HUES48 (cell line): ENCODE measurements at regions not wholly inside any gene's neighbourhood (a gene's known extent, or its start where the extent isn't known, plus 50 kb on each side); places are given as distances from the start of the nearest gene placed in this dataset.

Experiments
- H3K27ac ChIP-seq: one replicate; pipeline ENCODE4 v1.7.0; 2013; ENCODE audit warnings: low read depth, low read length, inconsistent platforms
- H3K27me3 ChIP-seq: 2 replicates; pipeline ENCODE4 v1.6.1; 2013; ENCODE audit warnings: mild to moderate bottlenecking, low read length; ENCODE audit not compliant: control insufficient read depth, insufficient read depth
- H3K36me3 ChIP-seq: 2 replicates; pipeline ENCODE4 v1.6.1; 2013; ENCODE audit warnings: low read length; ENCODE audit not compliant: control insufficient read depth, insufficient read depth
- H3K4me1 ChIP-seq: 2 replicates; pipeline ENCODE4 v1.6.1; 2013; ENCODE audit warnings: mild to moderate bottlenecking, low read length; ENCODE audit not compliant: control insufficient read depth, insufficient read depth
- H3K4me3 ChIP-seq: 2 replicates; pipeline ENCODE4 v1.5.1; 2013; ENCODE audit warnings: mild to moderate bottlenecking, low read depth, low read length
- H3K9ac ChIP-seq: 2 replicates; pipeline ENCODE4 v1.6.1; 2013; ENCODE audit warnings: mild to moderate bottlenecking, low read depth, low read length, moderate library complexity
- H3K9me3 ChIP-seq: 2 replicates; pipeline ENCODE4 v1.6.1; 2013; ENCODE audit warnings: low read length; ENCODE audit not compliant: control insufficient read depth, insufficient read depth

DNA sequence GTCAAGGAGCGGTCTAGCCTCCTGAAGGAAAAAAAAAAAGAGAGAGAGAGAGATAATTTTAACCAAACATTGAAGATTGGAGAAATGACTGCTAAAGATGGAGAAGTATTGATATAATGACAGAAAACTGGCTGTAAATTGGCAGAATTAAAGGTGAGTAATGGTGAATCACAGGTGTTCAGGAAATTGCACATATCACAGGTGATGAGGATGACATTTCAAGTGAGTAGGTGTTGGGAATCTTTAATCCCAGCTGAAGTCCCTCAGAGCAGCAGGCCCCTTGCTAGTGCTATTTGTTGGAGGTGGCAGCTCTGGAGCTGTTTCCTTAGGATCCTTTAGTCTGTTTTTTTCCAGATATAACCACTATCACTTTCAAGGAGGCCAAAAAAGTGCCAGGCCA, 678.4 kb upstream of the VRK2 start:
- H3K4me3 ChIP-seq, result no peak overlapping the region
- no peaks in the 10 kb centered on the region for H3K4me1 ChIP-seq
- no peak overlapping the region for H3K9ac ChIP-seq
- no peaks in the 10 kb centered on the region for H3K9me3 ChIP-seq
- no peaks in the 10 kb centered on the region for H3K27me3 ChIP-seq
- H3K36me3 ChIP-seq, result no peaks in the 10 kb centered on the region
- no peak overlapping the region for H3K27ac ChIP-seq

GRCh38 chr2:57370882-57371585, 675.6 kb upstream of the VRK2 start:
- Histone ChIP-seq H3K36me3 (no peaks in the 10 kb centered on the region), H3K9me3 (no peaks in the 10 kb centered on the region), H3K27ac (no peak overlapping the region), H3K4me1 (no peaks in the 10 kb centered on the region), H3K27me3 (no peaks in the 10 kb centered on the region), H3K4me3 (no peak overlapping the region), H3K9ac (no peak overlapping the region)

GRCh38 chr2:57372237-57372984, 674.2 kb upstream of the VRK2 start:
- Histone ChIP-seq H3K4me1 (no peaks in the 10 kb centered on the region), H3K4me3 (no peak overlapping the region), H3K36me3 (no peaks in the 10 kb centered on the region), H3K9ac (no peak overlapping the region), H3K9me3 (no peaks in the 10 kb centered on the region), H3K27me3 (no peaks in the 10 kb centered on the region), H3K27ac (no peak overlapping the region)

GRCh38 chr2:57373530-57373929, 673.1 kb upstream of the VRK2 start:
- Histone ChIP-seq H3K27ac (no peak overlapping the region), H3K4me3 (no peak overlapping the region)

GRCh38 chr2:57376985-57377384, 669.6 kb upstream of the VRK2 start:
- H3K9ac ChIP-seq, result no peak overlapping the region
- H3K4me3 ChIP-seq, result no peak overlapping the region
- no peaks in the 10 kb centered on the region for H3K27me3 ChIP-seq
- H3K27ac ChIP-seq, result no peak overlapping the region
- H3K36me3 ChIP-seq, result no peaks in the 10 kb centered on the region
- H3K9me3 ChIP-seq, result no peaks in the 10 kb centered on the region
- H3K4me1 ChIP-seq, result no peaks in the 10 kb centered on the region

More at GRCh38 chr2:57373530-57373929, 673.1 kb upstream of the VRK2 start:
- no peak overlapping the region for H3K9ac ChIP-seq
- H3K36me3 ChIP-seq, result no peaks in the 10 kb centered on the region
- H3K9me3 ChIP-seq, result no peaks in the 10 kb centered on the region
- H3K4me1 ChIP-seq, result no peaks in the 10 kb centered on the region
- H3K27me3 ChIP-seq, result no peaks in the 10 kb centered on the region

DNA sequence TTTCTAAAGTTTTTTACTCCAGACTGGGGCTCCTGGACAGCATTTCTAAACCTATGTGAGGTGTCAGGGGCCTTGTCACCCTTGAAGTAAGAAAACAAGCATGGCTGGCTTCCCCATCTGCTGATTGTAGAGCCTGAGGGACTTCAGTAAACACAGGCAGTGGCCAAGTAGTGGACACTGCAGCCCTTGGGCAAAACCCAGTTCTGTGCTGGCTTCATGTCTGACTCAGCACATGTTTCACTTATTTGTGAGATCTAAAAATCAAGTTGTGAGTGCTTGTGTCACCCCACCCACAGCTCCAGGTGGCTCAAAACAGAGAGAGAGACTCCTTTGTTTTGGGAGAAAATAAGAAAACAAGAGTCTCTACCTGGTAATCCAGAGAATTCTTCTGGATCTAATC, 660.3 kb upstream of the VRK2 start:
- Histone ChIP-seq H3K27ac (no peak overlapping the region), H3K9ac (no peak overlapping the region), H3K27me3 (no peaks in the 10 kb centered on the region), H3K9me3 (no peaks in the 10 kb centered on the region), H3K4me1 (no peaks in the 10 kb centered on the region), H3K36me3 (no peaks in the 10 kb centered on the region), H3K4me3 (no peak overlapping the region)

DNA sequence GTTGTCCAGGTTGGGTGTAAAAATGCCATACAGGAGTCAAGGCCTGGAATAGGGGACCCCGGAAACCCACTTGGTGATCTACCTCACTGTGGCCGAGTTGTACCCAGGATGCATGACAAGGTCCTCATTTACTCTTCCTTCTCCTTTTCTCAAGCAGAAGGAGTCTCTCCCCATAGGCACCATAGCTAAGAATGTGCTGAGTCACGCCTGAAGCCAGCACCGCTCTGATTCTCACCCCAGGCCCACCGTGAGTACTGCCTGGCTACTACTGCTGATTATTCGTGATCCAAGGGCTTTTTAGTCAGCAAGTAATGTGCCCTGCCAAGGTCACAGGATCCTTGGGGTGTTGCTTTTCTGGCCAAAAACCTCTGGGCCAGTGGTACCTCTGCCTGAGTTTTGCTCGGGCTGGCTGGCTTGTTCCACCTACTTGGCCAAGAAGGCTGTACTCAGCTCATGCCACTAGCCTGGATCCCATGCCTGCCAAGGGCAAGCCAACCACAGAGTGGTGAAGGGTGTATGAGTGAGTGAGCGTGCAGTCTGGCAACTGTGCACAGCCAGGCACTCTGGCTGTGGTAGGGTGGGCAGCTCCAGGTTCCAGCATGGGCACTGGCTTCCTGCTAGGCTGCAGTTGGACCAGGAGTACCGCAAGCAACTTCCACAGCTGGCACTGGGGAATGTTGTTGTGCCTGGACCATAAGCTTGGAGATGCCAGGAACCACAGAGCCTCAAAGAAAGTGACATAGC, 650.1 kb upstream of the VRK2 start:
- no peaks in the 10 kb centered on the region for H3K4me1 ChIP-seq
- no peaks in the 10 kb centered on the region for H3K27me3 ChIP-seq
- no peaks in the 10 kb centered on the region for H3K9me3 ChIP-seq
- no peaks in the 10 kb centered on the region for H3K36me3 ChIP-seq
- no peak overlapping the region for H3K4me3 ChIP-seq
- no peak overlapping the region for H3K9ac ChIP-seq
- no peak overlapping the region for H3K27ac ChIP-seq

DNA sequence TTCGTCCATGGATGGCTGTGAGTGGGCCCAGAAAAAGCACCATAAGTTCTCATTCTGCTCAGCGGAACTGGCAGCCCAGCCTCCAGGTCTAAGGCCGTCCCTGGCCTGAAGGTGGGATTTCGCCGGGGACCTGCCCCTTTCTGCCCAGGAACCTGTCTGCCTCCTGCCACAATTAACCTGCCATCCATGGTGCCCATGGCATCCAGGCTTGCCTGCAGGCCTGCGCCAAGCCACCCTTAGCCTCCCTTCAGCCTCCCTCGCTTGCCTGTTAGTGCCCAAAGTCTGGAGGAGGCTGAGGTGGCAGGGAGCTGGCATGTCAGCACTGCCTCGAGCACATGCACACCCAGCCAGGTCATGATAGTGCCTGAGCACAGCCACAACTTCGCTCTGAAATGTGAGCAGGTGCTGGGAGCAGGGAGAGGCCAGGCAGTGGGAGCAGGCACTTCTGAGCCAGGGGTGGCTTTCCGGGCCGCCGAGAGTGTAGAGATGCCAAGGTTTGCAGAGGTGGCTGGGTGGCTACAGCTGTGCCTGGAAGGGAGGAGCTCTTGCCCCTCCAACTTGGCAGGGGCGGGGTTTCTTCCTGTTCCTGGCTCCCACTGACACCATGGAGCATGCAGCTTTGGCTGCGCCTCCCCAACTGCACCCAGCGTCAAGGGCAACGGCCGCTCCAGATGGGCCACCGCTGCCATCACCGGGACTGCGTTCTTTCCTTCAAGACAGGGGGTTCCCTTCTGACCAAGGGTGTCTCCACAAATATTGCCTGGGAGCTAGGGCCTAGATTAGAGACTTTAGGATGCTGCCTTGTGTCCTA, 648.9 kb upstream of the VRK2 start:
- no peaks in the 10 kb centered on the region for H3K27me3 ChIP-seq
- no peaks in the 10 kb centered on the region for H3K9me3 ChIP-seq
- no peak overlapping the region for H3K9ac ChIP-seq
- no peak overlapping the region for H3K27ac ChIP-seq
- no peaks in the 10 kb centered on the region for H3K36me3 ChIP-seq
- H3K4me3 ChIP-seq, result no peak overlapping the region
- H3K4me1 ChIP-seq, result no peaks in the 10 kb centered on the region

- Histone ChIP-seq H3K4me1 (no peaks in the 10 kb centered on the region), H3K27ac (no peak overlapping the region), H3K4me3 (no peak overlapping the region), H3K36me3 (no peaks in the 10 kb centered on the region), H3K27me3 (no peaks in the 10 kb centered on the region), H3K9ac (no peak overlapping the region), H3K9me3 (no peaks in the 10 kb centered on the region)
Observed at GRCh38 chr2:57399057-57399456, 647.5 kb upstream of the VRK2 start.

DNA sequence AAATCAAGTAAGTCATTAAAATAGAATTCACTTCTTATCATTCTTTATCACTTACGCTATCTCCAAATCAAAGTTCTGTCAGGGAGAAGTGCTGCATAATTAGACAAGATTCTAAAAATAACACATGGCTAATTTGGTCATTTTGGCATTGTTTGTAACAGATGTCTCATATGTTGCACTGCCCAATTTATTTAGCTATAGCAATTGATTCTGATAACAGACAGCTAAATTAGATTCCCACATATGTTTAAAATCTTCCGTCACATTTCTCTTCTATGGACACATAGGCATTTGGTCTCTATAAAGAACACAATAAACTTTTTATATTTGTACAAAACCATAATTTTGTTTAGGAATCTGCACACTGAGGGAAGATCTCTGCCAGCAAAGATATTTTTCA, 644.5 kb upstream of the VRK2 start:
- Histone ChIP-seq H3K4me1 (no peaks in the 10 kb centered on the region), H3K36me3 (no peaks in the 10 kb centered on the region), H3K9me3 (no peaks in the 10 kb centered on the region), H3K9ac (no peak overlapping the region), H3K27ac (no peak overlapping the region), H3K4me3 (no peak overlapping the region), H3K27me3 (no peaks in the 10 kb centered on the region)
